A673 (cell line): ENCODE measurements at regions not wholly inside any gene's neighbourhood (a gene's known extent, or its start where the extent isn't known, plus 50 kb on each side); places are given as distances from the start of the nearest gene placed in this dataset.

ENCODE experiments used
- BruUV-seq: library from RNA; stranded (reverse); fragments of 400-500 nt; replicated peaks from 2 replicates; lab custom pipeline; 2021; lab: Mats Ljungman, UMichigan
- CTCF ChIA-PET: fragments of 300-600 bp; sonication (Branson Sonifier 250); formaldehyde crosslinking; loops from one replicate; lab custom pipeline; 2022; ENCODE audit warnings: antibody characterized with exemption; lab: Charles Lee
- POLR2A ChIA-PET: fragments of 300-600 bp; sonication (Branson Sonifier 250); formaldehyde crosslinking; loops from one replicate; lab custom pipeline; 2022; ENCODE audit warnings: antibody characterized with exemption; ENCODE audit not compliant: low non-redundant PET; lab: Charles Lee
- DNase-seq: peaks from one replicate; pipeline ENCODE4 v3.0.0-alpha.2; 2015; ENCODE audit warnings: low spot score
- H3K27ac ChIP-seq: fragments of 200-600 bp; sonication (generic); 2 replicates; pipeline ENCODE4 v1.5.1; 2016; ENCODE audit warnings: mixed run types, low read depth, mild to moderate bottlenecking, mixed read lengths, antibody characterized with exemption, low read length; ENCODE audit not compliant: poor library complexity, severe bottlenecking
- H3K27me3 ChIP-seq: fragments of 200-600 bp; sonication (generic); replicated peaks from 2 replicates; pipeline ENCODE4 v1.6.1; 2017; ENCODE audit warnings: mixed run types, low read depth, mild to moderate bottlenecking, mixed read lengths, antibody characterized with exemption, low read length; ENCODE audit not compliant: insufficient read depth, poor library complexity
- H3K36me3 ChIP-seq: fragments of 200-600 bp; sonication (generic); 2 replicates; pipeline ENCODE4 v1.6.1; 2016; ENCODE audit warnings: mixed run types, mild to moderate bottlenecking, mixed read lengths, antibody characterized with exemption, low read length; ENCODE audit not compliant: insufficient read depth, poor library complexity, severe bottlenecking
- H3K4me1 ChIP-seq: fragments of 200-600 bp; sonication (generic); 2 replicates; pipeline ENCODE4 v1.6.1; 2017; ENCODE audit warnings: mixed run types, mild to moderate bottlenecking, mixed read lengths, antibody characterized with exemption, low read length; ENCODE audit not compliant: insufficient read depth, poor library complexity, severe bottlenecking
- H3K4me3 ChIP-seq: fragments of 200-600 bp; sonication (generic); 2 replicates; pipeline ENCODE4 v1.5.1; 2016; ENCODE audit warnings: low read depth, mixed run types, mild to moderate bottlenecking, mixed read lengths, low read length; ENCODE audit not compliant: poor library complexity, severe bottlenecking
- H3K9me3 ChIP-seq: fragments of 200-600 bp; sonication (generic); 2 replicates; pipeline ENCODE4 v1.6.1; 2016; ENCODE audit warnings: mixed run types, low read depth, mild to moderate bottlenecking, mixed read lengths, antibody characterized with exemption, low read length; ENCODE audit not compliant: poor library complexity, severe bottlenecking
- CTCF ChIP-seq: fragments of 300-800, 200-600 bp; sonication (generic); conservative IDR thresholded peaks from 2 replicates; pipeline ENCODE4 v1.5.1; 2017; ENCODE audit warnings: low read depth, mild to moderate bottlenecking, antibody characterized with exemption, low read length, moderate library complexity, mixed read lengths
- EZH2 ChIP-seq: fragments of 200-600 bp; sonication (generic); IDR thresholded peaks from 2 replicates; pipeline ENCODE4 v1.6.1; 2017; ENCODE audit warnings: borderline replicate concordance, low read depth, mild to moderate bottlenecking, mixed read lengths, antibody characterized with exemption, low read length; ENCODE audit not compliant: poor library complexity, severe bottlenecking
- intact Hi-C: fragments of 100-400 bp; cut with micrococcal nuclease; formaldehyde crosslinking; loops from one replicate; pipeline ENCODE4 v1.10.0; 2022; ENCODE audit not compliant: unreplicated experiment

GRCh38 chr15:69881302-69881670, 216.4 kb downstream of the TLE3 start:
- Histone ChIP-seq H3K4me1 (peaks cover 9% of the 10 kb centered on the region), H3K36me3 (no peaks in the 10 kb centered on the region), H3K9me3 (no peaks in the 10 kb centered on the region), H3K4me3 (no peak overlapping the region), H3K27me3 (no peaks in the 10 kb centered on the region), H3K27ac (no peak overlapping the region)
- BruUV-seq: no TSS peak
- POLR2A ChIA-PET: no interaction called here
- no peak for DNase-seq
- intact Hi-C loops: no loop called here
- TF ChIP-seq CTCF: no peak
- TF ChIP-seq EZH2: no peak
- CTCF ChIA-PET: no interaction called here

- Histone ChIP-seq H3K36me3 (no peaks in the 10 kb centered on the region), H3K9me3 (no peaks in the 10 kb centered on the region), H3K27ac (no peak overlapping the region), H3K4me3 (no peak overlapping the region), H3K4me1 (peaks cover 5% of the 10 kb centered on the region), H3K27me3 (no peaks in the 10 kb centered on the region)
- POLR2A ChIA-PET: no interaction called here
- BruUV-seq: no TSS peak
- no peak for DNase-seq
- intact Hi-C loops: no loop called here
- CTCF ChIA-PET: no interaction called here
- TF ChIP-seq EZH2: no peak
- TF ChIP-seq CTCF: no peak
Measured at GRCh38 chr15:69881766-69882165, 216.0 kb downstream of the TLE3 start.

GRCh38 chr15:69883306-69883705, 214.4 kb downstream of the TLE3 start:
- H3K27me3 ChIP-seq: no peaks in the 10 kb centered on the region
- no peaks in the 10 kb centered on the region for H3K4me1 ChIP-seq
- no peaks in the 10 kb centered on the region for H3K9me3 ChIP-seq
- H3K27ac ChIP-seq: no peak overlapping the region
- ChIA-PET CTCF (no interaction called here), POLR2A (no interaction called here)
- no TSS peak for BruUV-seq
- H3K36me3 ChIP-seq: no peaks in the 10 kb centered on the region
- intact Hi-C loops: no loop called here
- no peak overlapping the region for H3K4me3 ChIP-seq
- no peak for DNase-seq
- TF ChIP-seq CTCF (no peak), EZH2 (no peak)
